A549 (cell line): ENCODE measurements at regions not wholly inside any gene's neighbourhood (a gene's known extent, or its start where the extent isn't known, plus 50 kb on each side); places are given as distances from the start of the nearest gene placed in this dataset.
"Not testable (repeated sequence)": the region's sequence is repeated elsewhere in the genome, so short reads cannot be mapped to it uniquely, and the experiment has no call there.

Experiments
- ATAC-seq, 2 experiments: fragments of 200-7000 bp in 1 of 2; fragments of >200 bp in 1 of 2; cut with Nextera tagmentation in 1 of 2; cut with Tn5 transposase in 1 of 2; 3 replicates each; pipeline versions ENCODE4 v1.8.0 to v1.9.1; 2018 to 2020; ENCODE audit warnings: mild to moderate bottlenecking in 1 of 2, moderate library complexity in 1 of 2
- CTCF ChIA-PET: fragments of 300-600 bp; sonication (Branson Sonifier 250); formaldehyde crosslinking; extraction: SDS; loops from one replicate; lab custom pipeline; 2021; ENCODE audit warnings: antibody characterized with exemption, inconsistent platforms; lab: Yijun Ruan, JAX
- POLR2A ChIA-PET: fragments of 350-600 bp; formaldehyde crosslinking; extraction: SDS; loops from one replicate; lab custom pipeline; 2021; ENCODE audit warnings: antibody characterized with exemption, inconsistent platforms; lab: Yijun Ruan, JAX
- DNase-seq, 2 experiments: peaks; one replicate each; pipeline versions ENCODE4 v3.0.0 to v3.0.0-alpha.2; 2011 to 2016; ENCODE audit warnings: low read depth in 1 of 2, low spot score in 1 of 2
- FAIRE-seq: peaks from 2 replicates; lab custom pipeline; 2011; peaks lifted over from hg19 to GRCh38; lab: Jason Lieb, UNC
- H3K27ac ChIP-seq, 2 experiments: fragments of >200 bp; sonication (Bioruptor Twin); formaldehyde crosslinking; 3 replicates each; pipeline ENCODE4 v1.5.1; 2016 to 2017
- H3K4me1 ChIP-seq: fragments of >200 bp; sonication (Bioruptor Twin); formaldehyde crosslinking; 3 replicates; pipeline ENCODE4 v1.6.1; 2016
- H3K4me2 ChIP-seq: fragments of >200 bp; sonication (Bioruptor Twin); formaldehyde crosslinking; 3 replicates; pipeline ENCODE4 v1.6.1; 2016
- H3K4me3 ChIP-seq: fragments of >200 bp; sonication (Bioruptor Twin); formaldehyde crosslinking; 3 replicates; pipeline ENCODE4 v1.5.1; 2016
- H3K9me3 ChIP-seq: fragments of >200 bp; sonication (Bioruptor Twin); formaldehyde crosslinking; 3 replicates; pipeline ENCODE4 v1.6.1; 2016
- BHLHE40 ChIP-seq: IDR thresholded peaks from 2 replicates; pipeline ENCODE4 v1.6.1; 2012; ENCODE audit warnings: low read depth, low read length, inconsistent platforms
- CBX8 ChIP-seq: fragments of 200-600 bp; sonication (generic); IDR thresholded peaks from 2 replicates; pipeline ENCODE4 v1.6.1; 2016
- CHD2 ChIP-seq: fragments of 150-350 bp; IDR thresholded peaks from 2 replicates; pipeline ENCODE4 v1.6.1; 2014; ENCODE audit warnings: low read length; ENCODE audit not compliant: partially characterized antibody
- EHF ChIP-seq: fragments of 250-450 bp; sonication (Bioruptor Pico); IDR thresholded peaks from 2 replicates; pipeline ENCODE4 v1.5.0; 2020; ENCODE audit warnings: mild to moderate bottlenecking
- ELK1 ChIP-seq: fragments of 150-350 bp; IDR thresholded peaks from 2 replicates; pipeline ENCODE4 v1.6.1; 2014; ENCODE audit warnings: low read depth, mild to moderate bottlenecking, low read length
- FOSB ChIP-seq: fragments of 250-450 bp; sonication (Bioruptor Pico); IDR thresholded peaks from 2 replicates; pipeline ENCODE4 v1.5.0; 2020; ENCODE audit warnings: mild to moderate bottlenecking, moderate library complexity
- GATA3 ChIP-seq: IDR thresholded peaks from 2 replicates; pipeline ENCODE4 v1.6.1; 2012; ENCODE audit warnings: borderline replicate concordance
- HDAC2 ChIP-seq: fragments of 200-600 bp; sonication (generic); IDR thresholded peaks from 2 replicates; pipeline ENCODE4 v1.6.1; 2016
- HES2 ChIP-seq: fragments of >200 bp; sonication (Bioruptor Twin); formaldehyde crosslinking; IDR thresholded peaks from 2 replicates; pipeline ENCODE4 v1.6.1; 2016
- HOXA7 ChIP-seq: fragments of 250-450 bp; sonication (Bioruptor Pico); IDR thresholded peaks from 2 replicates; pipeline ENCODE4 v1.5.0; 2020; ENCODE audit warnings: mild to moderate bottlenecking, moderate library complexity
- HOXB13 ChIP-seq: fragments of 250-450 bp; sonication (Bioruptor Pico); IDR thresholded peaks from 2 replicates; pipeline ENCODE4 v1.5.0; 2020; ENCODE audit warnings: low read depth, mild to moderate bottlenecking, moderate library complexity
- KDM1A ChIP-seq: fragments of 200-600 bp; sonication (generic); IDR thresholded peaks from 2 replicates; pipeline ENCODE4 v1.6.1; 2016; ENCODE audit warnings: low read depth, mild to moderate bottlenecking
- KDM5A ChIP-seq: fragments of 200-600 bp; sonication (generic); IDR thresholded peaks from 2 replicates; pipeline ENCODE4 v1.6.1; 2016; ENCODE audit warnings: antibody characterized with exemption, mild to moderate bottlenecking
- MAZ ChIP-seq: fragments of 150-350 bp; IDR thresholded peaks from 2 replicates; pipeline ENCODE4 v1.6.1; 2014; ENCODE audit warnings: antibody characterized with exemption, low read depth, low read length, borderline replicate concordance
- MYC ChIP-seq: IDR thresholded peaks from 2 replicates; pipeline ENCODE4 v1.6.1; 2012; ENCODE audit warnings: mild to moderate bottlenecking, inconsistent platforms, low read length, improper control_type of control experiment, borderline replicate concordance
- RCOR1 ChIP-seq: fragments of 150-350 bp; IDR thresholded peaks from 2 replicates; pipeline ENCODE4 v1.6.1; 2014; ENCODE audit warnings: antibody characterized with exemption, low read length, low read depth
- SREBF2 ChIP-seq: fragments of 450-650 bp; IDR thresholded peaks from 2 replicates; pipeline ENCODE4 v1.6.1; 2014; ENCODE audit warnings: mild to moderate bottlenecking, moderate library complexity
- USF2 ChIP-seq: fragments of 450-650 bp; IDR thresholded peaks from 2 replicates; pipeline ENCODE4 v1.6.1; 2014; ENCODE audit warnings: antibody characterized with exemption
- ZFP36 ChIP-seq: fragments of 450-650 bp; IDR thresholded peaks from 2 replicates; pipeline ENCODE4 v1.6.1; 2014; ENCODE audit warnings: borderline replicate concordance; ENCODE audit not compliant: partially characterized antibody
- ZNF302 ChIP-seq: fragments of 250-450 bp; sonication (Bioruptor Pico); IDR thresholded peaks from 2 replicates; pipeline ENCODE4 v1.9.0; 2021; ENCODE audit warnings: inconsistent platforms, mild to moderate bottlenecking, moderate library complexity
- WGBS: methylation state at CpG from one replicate; pipeline ENCODE4 v1.1.6; 2017; ENCODE audit errors: missing lambda C conversion rate; 5-methylcytosine and 5-hydroxymethylcytosine counted together

GRCh38 chr14:71765505-71765904 is 166.7 kb upstream of the RGS6 start (continued):
- TF ChIP-seq FOSB (CRISPR knock-in tag): no peak

- Histone ChIP-seq H3K9me3 (peaks cover 16% of the 10 kb centered on the region; the same call in 1 of the 3 replicates), H3K27ac (no peak overlapping the region), H3K4me3 (no peak overlapping the region), H3K4me2 (no peak overlapping the region)
- ChIA-PET POLR2A (no interaction called here), CTCF (interaction anchor here (1.0 to 1.8 kb wide), 2 partner anchors 17 to 631 kb away, joined by 3 to 6 read pairs; no protein-coding TSS in a partner anchor)
- ATAC-seq (no peak), DNase-seq (no peak), FAIRE-seq (no peak)
- 16% methylated on average over 3 of the region's 3 CpGs for WGBS
- TF ChIP-seq HOXA7 (CRISPR knock-in tag) (no peak), HES2 (no peak), ELK1 (no peak), RCOR1 (no peak)
- TF ChIP-seq, all 56 proteins: peak for 0
- H3K4me1 ChIP-seq: no peaks in the 10 kb centered on the region
These were observed 161.8 kb upstream of the RGS6 start for GRCh38 chr14:71770431-71770830.

GRCh38 chr14:71771421-71771820 is 160.8 kb upstream of the RGS6 start:
- POLR2A ChIA-PET, FAIRE-seq: not testable (repeated sequence)

GRCh38 chr14:71771996-71772395 is 160.2 kb upstream of the RGS6 start:
- POLR2A ChIA-PET, H3K4me2 ChIP-seq, ATAC-seq, H3K27ac ChIP-seq, DNase-seq, H3K4me3 ChIP-seq, FAIRE-seq, H3K4me1 ChIP-seq: not testable (repeated sequence)
- CTCF ChIA-PET: interaction anchor here (1.2 to 1.8 kb wide), 2 partner anchors 19 kb away, joined by 6 to 11 read pairs; no protein-coding TSS in a partner anchor
- WGBS: 47% methylated on average over 17 of the region's 17 CpGs
- peaks cover 19% of the 10 kb centered on the region; the same call in 1 of the 3 replicates for H3K9me3 ChIP-seq

More at GRCh38 chr14:71771421-71771820, 160.8 kb upstream of the RGS6 start:
- H3K9me3 ChIP-seq: peaks cover 16% of the 10 kb centered on the region; the same call in 1 of the 3 replicates
- H3K4me2 ChIP-seq, H3K4me3 ChIP-seq, H3K4me1 ChIP-seq, DNase-seq, H3K27ac ChIP-seq, ATAC-seq: not testable (repeated sequence)
- 7% methylated on average over 4 of the region's 4 CpGs for WGBS
- CTCF ChIA-PET: interaction anchor here (1.8 kb wide), 1 partner anchor 18 kb away, joined by 6 read pairs; no protein-coding TSS in a partner anchor

- WGBS: 16% methylated on average over 3 of the region's 3 CpGs
- no peak for FAIRE-seq
These were observed 158.2 kb upstream of the RGS6 start for GRCh38 chr14:71773898-71774481.

GRCh38 chr14:71776471-71777360 is 155.5 kb upstream of the RGS6 start:
- Histone ChIP-seq H3K4me1 (no peaks in the 10 kb centered on the region), H3K27ac (no peak overlapping the region), H3K4me2 (no peak overlapping the region), H3K4me3 (no peak overlapping the region), H3K9me3 (peaks cover 19% of the 10 kb centered on the region; the same call in 1 of the 3 replicates)
- ATAC-seq (0 out of 6 replicates have a peak, but pooled peaks of 1 of the 2 experiments have one; percentile 35), DNase-seq (no peak), FAIRE-seq (no peak)
- ChIA-PET CTCF (interaction anchor here (2.9 kb wide), 1 partner anchor 23 kb away, joined by 12 read pairs; no protein-coding TSS in a partner anchor), POLR2A (no interaction called here)
- WGBS: 37% methylated on average over 10 of the region's 10 CpGs
- no peak for TF ChIP-seq HDAC2
- no peak for TF ChIP-seq MAZ
- TF ChIP-seq KDM5A: no peak
- no peak for TF ChIP-seq SREBF2
- TF ChIP-seq BHLHE40: no peak
- no peak for TF ChIP-seq HES2
- TF ChIP-seq USF2: no peak
- TF ChIP-seq ZNF302 (CRISPR knock-in tag): no peak
- TF ChIP-seq HOXA7 (CRISPR knock-in tag): no peak
- TF ChIP-seq EHF: no peak
- TF ChIP-seq ZFP36: no peak
- no peak for TF ChIP-seq GATA3
- no peak for TF ChIP-seq KDM1A
- no peak for TF ChIP-seq CHD2
- no peak for TF ChIP-seq MYC

More at GRCh38 chr14:71773898-71774481, 158.2 kb upstream of the RGS6 start:
- Histone ChIP-seq H3K27ac (peak overlapping the region; percentile 27 to 35; a peak in 2 of 6 replicates), H3K9me3 (peaks cover 19% of the 10 kb centered on the region; the same call in 1 of the 3 replicates), H3K4me2 (no peak overlapping the region), H3K4me1 (no peaks in the 10 kb centered on the region), H3K4me3 (no peak overlapping the region)
- POLR2A ChIA-PET: no interaction called here
- no peak for DNase-seq
- no peak for TF ChIP-seq HOXB13 (CRISPR knock-in tag)
- TF ChIP-seq CBX8: no peak
- TF ChIP-seq ZFP36: peak; percentile 91
- CTCF ChIA-PET: no interaction called here
- no peak for ATAC-seq
